ENCODE measurements at regions not wholly inside any gene's neighbourhood (a gene's known extent, or its start where the extent isn't known, plus 50 kb on each side); places are given as distances from the start of the nearest gene placed in this dataset.

GRCh38 chr14:32022938-32023466 is 54.1 kb upstream of the ARHGAP5 start:
- Histone ChIP-seq H3K36me3 (ENCODE audit: control insufficient read depth, low read length) (no peaks in the 10 kb centered on the region), H3K4me2 (ENCODE audit: low read length) (no peak overlapping the region), H3F3A (ENCODE audit: control insufficient read depth, insufficient read depth) (no peaks in the 10 kb centered on the region), H4K20me1 (ENCODE audit: control insufficient read depth, insufficient read depth, low read depth, low read length) (no peaks in the 10 kb centered on the region), H3K79me2 (ENCODE audit: control insufficient read depth, low read length) (no peaks in the 10 kb centered on the region), H3K27me3 (ENCODE audit: control insufficient read depth, low read length) (no peaks in the 10 kb centered on the region), H3K27ac (ENCODE audit: low read depth, low read length) (no peak overlapping the region), H3K9me2 (replicated peaks; ENCODE audit: control insufficient read depth, low read length) (no peaks in the 10 kb centered on the region), H3K4me3 (ENCODE audit: low read length) (no peak overlapping the region), H3K4me1 (ENCODE audit: control insufficient read depth, low read length) (no peaks in the 10 kb centered on the region), H3K9me3 (ENCODE audit: control insufficient read depth, insufficient read depth, low read length) (no peaks in the 10 kb centered on the region)
- no peak for TF ChIP-seq CTCF (IDR thresholded peaks at IDR 0.05; ENCODE audit: low read depth, low read length, poor library complexity, severe bottlenecking)
- TF ChIP-seq EZH2phosphoT487 (IDR thresholded peaks at IDR 0.05; ENCODE audit: borderline replicate concordance, low read length), result no peak

- Histone ChIP-seq H3F3A (ENCODE audit: control insufficient read depth, insufficient read depth) (no peaks in the 10 kb centered on the region), H3K4me2 (ENCODE audit: low read length) (no peak overlapping the region), H3K9me3 (ENCODE audit: control insufficient read depth, insufficient read depth, low read length) (no peaks in the 10 kb centered on the region), H3K27me3 (ENCODE audit: control insufficient read depth, low read length) (no peaks in the 10 kb centered on the region), H3K27ac (ENCODE audit: low read depth, low read length) (no peak overlapping the region), H3K36me3 (ENCODE audit: control insufficient read depth, low read length) (no peaks in the 10 kb centered on the region), H3K79me2 (ENCODE audit: control insufficient read depth, low read length) (no peaks in the 10 kb centered on the region), H3K4me1 (ENCODE audit: control insufficient read depth, low read length) (no peaks in the 10 kb centered on the region), H4K20me1 (ENCODE audit: control insufficient read depth, insufficient read depth, low read depth, low read length) (no peaks in the 10 kb centered on the region), H3K9me2 (replicated peaks; ENCODE audit: control insufficient read depth, low read length) (no peaks in the 10 kb centered on the region), H3K4me3 (ENCODE audit: low read length) (no peak overlapping the region)
- no peak for TF ChIP-seq EZH2phosphoT487 (IDR thresholded peaks at IDR 0.05; ENCODE audit: borderline replicate concordance, low read length)
- no peak for TF ChIP-seq CTCF (IDR thresholded peaks at IDR 0.05; ENCODE audit: low read depth, low read length, poor library complexity, severe bottlenecking)
Observed at GRCh38 chr14:32023540-32023939, 53.6 kb upstream of the ARHGAP5 start.

GRCh38 chr14:32027255-32027939 is 49.7 kb upstream of the ARHGAP5 start:
- H3F3A ChIP-seq (ENCODE audit: control insufficient read depth, insufficient read depth), result no peaks in the 10 kb centered on the region

More at GRCh38 chr14:32027255-32027939, 49.7 kb upstream of the ARHGAP5 start:
- TF ChIP-seq EZH2phosphoT487 (IDR thresholded peaks at IDR 0.05; ENCODE audit: borderline replicate concordance, low read length) (no peak), CTCF (IDR thresholded peaks at IDR 0.05; ENCODE audit: low read depth, low read length, poor library complexity, severe bottlenecking) (no peak)
- Histone ChIP-seq H3K9me3 (ENCODE audit: control insufficient read depth, insufficient read depth, low read length) (no peaks in the 10 kb centered on the region), H3K27ac (ENCODE audit: low read depth, low read length) (no peak overlapping the region), H3K79me2 (ENCODE audit: control insufficient read depth, low read length) (no peaks in the 10 kb centered on the region), H3K4me3 (ENCODE audit: low read length) (no peak overlapping the region), H3K27me3 (ENCODE audit: control insufficient read depth, low read length) (no peaks in the 10 kb centered on the region), H3K9me2 (replicated peaks; ENCODE audit: control insufficient read depth, low read length) (no peaks in the 10 kb centered on the region), H3K36me3 (ENCODE audit: control insufficient read depth, low read length) (no peaks in the 10 kb centered on the region), H3K4me1 (ENCODE audit: control insufficient read depth, low read length) (no peaks in the 10 kb centered on the region), H4K20me1 (ENCODE audit: control insufficient read depth, insufficient read depth, low read depth, low read length) (no peaks in the 10 kb centered on the region), H3K4me2 (ENCODE audit: low read length) (no peak overlapping the region)

Measured in DOHH2 (cell line).